ENCODE measurements at regions not wholly inside any gene's neighbourhood (a gene's known extent, or its start where the extent isn't known, plus 50 kb on each side); places are given as distances from the start of the nearest gene placed in this dataset.

- TF ChIP-seq CTCF (conservative IDR thresholded peaks at IDR 0.05; ENCODE audit: low read depth, low read length) (no peak), EZH2 (IDR thresholded peaks at IDR 0.05; ENCODE audit: borderline replicate concordance, low read depth, low read length, poor library complexity, severe bottlenecking) (no peak)
Observed at GRCh38 chr3:153285194-153285641, 123.2 kb downstream of the RAP2B start.
